ENCODE measurements at regions not wholly inside any gene's neighbourhood (a gene's known extent, or its start where the extent isn't known, plus 50 kb on each side); places are given as distances from the start of the nearest gene placed in this dataset.
"Not testable (repeated sequence)": the region's sequence is repeated elsewhere in the genome, so short reads cannot be mapped to it uniquely, and the experiment has no call there.

DNA sequence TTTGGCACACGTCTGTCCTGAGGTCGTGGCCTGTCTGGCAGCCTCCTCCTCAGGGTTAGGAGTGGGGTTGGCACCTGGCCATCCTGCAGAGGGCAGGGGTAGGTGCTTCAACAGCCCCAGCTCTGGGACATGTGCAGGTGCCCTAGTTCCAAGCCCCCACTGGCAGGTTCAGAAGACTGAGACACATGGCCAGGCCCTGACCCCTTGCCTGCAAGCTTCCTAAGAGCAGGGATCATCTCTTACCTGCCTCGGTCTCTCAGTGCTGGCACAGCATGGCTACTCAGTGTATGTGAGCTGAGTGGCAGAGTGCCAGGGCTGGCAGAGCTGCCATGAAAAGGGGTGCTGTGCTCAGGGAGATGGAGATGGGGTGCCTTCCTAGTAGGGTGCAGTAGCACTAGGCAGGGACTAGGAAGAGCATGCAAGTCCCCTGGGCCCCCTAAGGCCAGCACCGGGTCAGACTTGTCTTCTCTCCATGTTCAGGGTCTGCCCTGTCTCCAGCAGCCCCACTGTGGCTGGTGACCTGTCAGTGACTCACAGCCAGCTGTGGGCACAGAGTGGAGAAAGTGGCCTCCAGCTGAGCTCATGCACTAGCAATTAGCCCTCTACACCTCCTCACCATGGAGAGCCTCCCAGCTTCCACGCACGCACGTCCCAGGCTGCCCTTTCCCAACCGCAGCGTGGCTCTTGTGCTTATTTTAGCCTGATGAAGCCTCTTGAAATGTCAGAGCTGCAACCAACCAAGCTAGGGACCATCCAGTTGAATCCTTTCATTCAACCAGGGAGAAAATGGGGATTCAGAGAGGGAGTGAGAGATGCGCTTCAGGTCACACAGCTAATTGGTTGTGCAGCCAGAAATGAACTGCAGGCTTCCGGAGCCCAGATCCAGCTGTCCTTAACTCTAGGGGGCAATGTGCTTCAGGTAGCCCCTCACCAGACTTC, 116.6 kb downstream of the MRPL14 start:
- DNase-seq = no peak

DNA sequence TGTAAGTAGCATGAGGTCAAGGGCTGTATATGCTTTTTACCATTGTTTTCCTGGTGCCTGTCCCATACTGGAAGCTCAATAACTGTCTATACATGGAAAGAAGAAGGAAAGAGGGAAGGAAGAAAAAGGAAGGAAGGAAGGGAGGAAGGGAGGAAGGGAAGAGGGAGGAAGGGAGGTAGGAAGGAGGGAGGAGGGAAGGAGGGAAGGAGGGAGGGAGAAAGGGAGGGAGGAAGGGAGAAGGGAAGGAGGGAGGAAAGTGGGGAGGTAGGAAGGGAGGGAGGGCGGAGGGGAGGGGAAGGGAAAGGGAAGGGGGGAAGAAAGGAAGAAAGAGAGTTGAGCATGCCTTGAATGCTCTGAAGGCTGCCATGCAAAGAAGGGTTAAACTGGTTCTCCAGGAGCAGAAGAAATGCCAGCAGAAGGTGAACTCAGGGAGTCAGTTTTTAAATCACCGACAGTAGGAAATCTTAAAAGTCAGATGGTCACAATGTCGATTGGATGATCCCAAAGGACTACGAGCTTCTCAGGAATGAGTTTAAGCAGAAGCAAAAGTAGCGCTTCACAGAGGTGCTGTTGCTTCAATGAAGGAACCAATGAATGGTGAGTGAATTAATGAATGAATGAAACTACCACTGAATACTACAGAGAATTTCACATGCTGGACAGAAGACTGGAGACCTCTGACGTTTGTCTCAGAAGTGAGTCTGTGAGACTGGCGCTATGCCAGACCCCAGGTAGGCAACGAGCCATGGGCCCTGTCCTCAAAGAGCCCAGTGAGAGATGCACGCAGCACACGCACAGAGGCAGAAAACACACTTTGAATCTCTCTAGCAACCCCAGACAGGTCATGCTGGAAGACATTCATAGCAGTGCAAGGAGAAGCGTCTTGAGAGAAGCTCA, 117.6 kb downstream of the MRPL14 start:
- no peak for DNase-seq

DNA sequence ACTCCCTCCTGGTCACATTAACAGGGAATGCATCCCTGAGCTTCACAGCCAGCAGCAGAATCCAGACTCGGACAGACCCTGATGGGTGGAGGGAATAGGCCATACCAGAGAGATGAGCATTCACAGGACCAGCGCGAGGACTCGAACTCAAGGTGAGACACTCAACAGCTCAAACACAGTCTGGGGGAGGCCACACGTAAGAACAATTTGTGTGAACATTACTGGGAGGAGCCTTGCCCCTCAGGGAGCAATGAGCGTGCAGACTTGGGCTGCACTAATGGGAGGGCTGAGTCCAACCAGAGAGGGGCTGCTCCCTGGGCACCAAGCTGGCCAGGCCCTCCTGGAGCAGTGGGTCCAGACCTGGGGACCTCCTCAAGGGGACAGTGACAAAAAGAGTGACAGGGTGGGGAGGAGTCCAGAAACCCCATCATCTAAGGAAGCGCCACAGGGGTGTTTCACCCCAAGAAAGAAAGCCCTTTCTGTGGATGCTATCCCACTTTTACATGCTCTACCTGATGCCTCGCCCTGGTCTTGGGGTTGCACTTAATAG, 118.4 kb downstream of the MRPL14 start:
- DNase-seq = no peak

DNA sequence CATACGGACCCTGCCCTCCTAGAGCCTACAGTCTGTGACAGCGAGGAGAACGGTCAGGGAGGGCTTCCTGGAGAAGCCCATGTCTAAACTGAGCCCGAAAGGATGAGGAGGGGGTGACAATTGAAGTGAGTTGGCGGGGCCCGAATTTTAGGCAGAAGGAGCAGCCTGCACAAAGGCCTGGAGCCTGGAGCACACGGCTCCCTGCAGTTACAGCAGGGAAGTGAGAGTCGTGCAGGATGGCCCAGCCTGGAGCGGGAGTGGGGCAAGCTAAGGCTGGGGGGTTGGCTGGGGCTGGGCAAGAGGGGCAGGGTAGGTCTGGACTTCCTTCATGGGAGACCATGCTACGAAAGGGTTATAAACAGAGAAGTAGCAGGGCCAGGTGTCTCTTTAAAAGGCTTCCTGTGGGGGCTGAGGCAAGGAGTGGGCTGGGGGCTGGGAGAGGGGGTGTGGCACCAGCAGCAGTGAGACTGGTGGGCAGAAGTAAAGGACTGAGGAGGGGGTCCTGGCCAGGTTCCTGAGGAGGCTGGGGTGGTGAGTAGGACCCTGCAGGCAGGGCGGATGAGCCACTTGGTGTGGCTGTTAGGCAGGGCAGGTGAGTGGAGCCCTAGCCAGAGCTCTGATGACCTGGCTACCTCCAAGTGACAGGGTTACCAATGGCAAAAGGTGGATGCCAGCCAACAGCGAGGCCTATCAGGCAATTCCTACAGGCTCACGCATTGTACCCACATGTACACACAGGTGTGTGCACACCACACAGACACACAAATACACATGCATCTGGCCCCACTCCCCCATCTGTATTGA, 119.2 kb downstream of the MRPL14 start:
- DNase-seq = no peak

DNA sequence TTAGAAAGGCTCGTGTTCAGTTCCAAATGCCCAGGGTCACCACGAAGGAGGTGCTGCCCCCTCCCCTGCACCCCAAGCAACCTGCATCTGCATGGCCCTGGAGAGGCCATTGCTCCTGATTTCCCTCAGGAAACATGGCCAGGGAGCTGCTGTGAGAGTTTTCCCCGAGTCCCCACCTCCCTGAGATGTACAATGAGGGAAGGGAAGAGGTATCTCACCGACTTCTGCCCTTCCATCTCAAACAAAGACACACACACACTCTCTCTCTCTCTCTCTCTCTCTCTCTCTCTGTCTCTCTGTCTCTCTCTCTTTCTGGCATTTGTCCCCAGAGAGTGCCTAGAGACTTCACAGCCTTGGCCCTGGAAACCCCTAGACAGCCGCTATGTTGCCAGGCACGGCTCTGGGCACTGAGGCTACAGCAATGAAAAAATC, 120.4 kb downstream of the MRPL14 start:
- no peak for DNase-seq

DNA sequence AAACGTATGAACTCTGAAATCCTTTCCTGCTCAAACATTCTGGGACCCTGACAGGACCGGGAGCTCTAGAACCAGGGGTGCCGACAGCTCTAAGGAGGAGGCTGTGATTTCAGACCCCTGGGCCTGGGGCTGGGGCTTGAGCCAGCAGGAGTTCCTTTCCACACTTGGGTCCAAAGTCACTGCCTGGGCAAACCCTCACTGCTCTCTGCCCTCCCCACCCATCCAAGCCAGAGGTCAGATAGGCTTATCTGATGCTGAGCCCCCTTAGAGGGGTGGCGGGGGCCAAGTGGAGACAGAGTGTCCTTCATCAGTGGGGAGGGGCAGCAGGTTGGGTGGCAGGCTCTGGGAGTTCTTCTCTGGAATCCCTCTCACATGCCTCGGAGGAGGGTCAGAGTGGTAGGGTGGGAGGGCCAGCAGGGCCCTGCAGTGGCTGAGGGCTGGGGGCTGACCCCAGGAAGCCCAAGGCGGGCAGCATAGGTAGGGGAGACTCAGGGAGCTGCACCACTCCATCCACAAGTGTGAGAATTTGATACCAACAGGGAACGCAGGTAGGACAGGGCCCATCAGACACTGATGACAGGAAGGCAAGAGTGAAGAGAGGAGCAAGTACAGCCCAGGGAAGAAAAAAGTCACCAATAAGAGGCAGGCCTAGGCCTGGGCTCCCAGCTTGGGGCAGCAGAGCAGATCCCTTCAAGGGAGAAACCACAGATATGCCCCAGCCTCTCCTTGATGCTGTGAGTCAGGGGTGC, 121.0 kb downstream of the MRPL14 start:
- no peak for DNase-seq

DNA sequence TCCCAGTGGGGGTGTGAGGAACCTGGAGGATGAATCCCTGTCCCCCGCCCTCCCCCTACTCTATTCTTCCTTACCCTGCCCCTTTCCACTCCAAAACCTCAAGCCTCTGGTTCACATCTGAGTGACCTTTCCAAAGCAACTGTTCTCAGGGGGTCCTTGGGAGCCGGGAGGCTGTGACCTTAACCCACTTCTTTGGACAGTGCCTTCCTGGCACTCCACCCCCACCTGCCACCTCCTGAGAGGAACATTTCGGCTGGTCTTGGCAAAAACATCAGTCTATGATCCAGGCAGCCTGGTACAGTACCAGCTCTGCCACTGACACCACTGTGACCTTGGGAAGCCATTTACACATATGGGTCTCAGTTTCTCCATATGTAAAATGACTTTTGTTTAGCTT, 121.7 kb downstream of the MRPL14 start:
- no peak for DNase-seq

DNA sequence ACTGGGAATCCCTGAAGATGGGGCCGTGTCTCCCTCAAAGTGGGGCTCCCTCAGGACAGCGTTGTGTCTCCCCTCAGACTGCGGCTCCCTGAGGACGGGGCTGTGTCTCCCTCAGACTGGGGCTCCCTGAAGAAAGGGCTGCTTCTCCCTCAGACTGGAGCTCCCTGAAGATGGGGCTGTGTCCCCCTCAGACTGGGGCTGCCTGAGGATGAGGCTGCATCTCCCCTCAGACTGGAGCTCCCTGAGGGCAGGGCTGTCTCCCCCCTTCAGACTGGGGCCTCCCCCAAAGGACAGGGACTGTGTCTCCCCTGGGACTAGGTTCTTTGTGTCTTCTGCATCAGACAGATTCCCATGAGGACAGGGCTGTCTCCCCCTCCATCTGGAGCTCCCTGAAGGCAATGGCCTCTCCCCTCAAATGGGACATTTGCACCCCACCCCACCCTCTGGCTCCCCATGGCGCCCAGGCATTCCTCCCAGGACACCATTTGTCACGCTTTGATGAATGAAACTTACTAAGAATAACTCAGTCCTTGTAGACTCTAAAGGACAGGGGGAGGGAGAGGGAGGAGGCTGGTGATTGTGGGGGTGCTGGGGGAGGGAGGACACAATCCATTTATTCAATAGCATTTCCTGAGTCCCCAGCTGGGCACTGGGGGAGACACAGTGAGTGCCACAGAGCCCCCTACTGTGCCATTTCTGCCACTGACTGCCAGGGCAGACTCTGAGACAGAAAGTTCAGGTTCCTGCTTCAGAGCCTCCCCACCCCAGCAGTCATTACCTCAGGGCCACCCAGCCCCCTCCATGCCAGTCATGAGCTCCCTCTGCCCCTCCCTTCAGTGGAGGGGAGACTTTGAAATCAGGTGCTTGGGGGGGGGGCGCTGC, 122.4 kb downstream of the MRPL14 start:
- no peak for DNase-seq

DNA sequence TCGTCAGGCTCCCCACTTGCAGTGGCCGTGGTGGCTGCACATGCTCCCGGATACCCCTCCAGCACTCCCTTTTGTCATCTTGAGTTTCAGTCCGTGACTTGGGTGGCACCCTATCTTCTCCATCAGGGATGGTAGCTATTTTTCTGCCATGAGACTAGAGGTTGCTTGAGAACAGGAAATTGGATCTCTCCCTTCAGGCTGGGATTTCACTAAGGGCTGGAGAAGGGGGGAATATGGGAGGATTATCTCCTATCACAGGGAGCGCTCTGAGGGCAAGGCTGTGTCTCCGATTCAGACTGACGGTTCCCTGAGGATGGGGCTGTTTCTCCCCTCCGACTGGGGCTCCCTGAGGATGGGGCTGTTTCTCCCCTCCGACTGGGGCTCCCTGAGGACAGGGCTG, 123.1 kb downstream of the MRPL14 start:
- DNase-seq = no peak

DNA sequence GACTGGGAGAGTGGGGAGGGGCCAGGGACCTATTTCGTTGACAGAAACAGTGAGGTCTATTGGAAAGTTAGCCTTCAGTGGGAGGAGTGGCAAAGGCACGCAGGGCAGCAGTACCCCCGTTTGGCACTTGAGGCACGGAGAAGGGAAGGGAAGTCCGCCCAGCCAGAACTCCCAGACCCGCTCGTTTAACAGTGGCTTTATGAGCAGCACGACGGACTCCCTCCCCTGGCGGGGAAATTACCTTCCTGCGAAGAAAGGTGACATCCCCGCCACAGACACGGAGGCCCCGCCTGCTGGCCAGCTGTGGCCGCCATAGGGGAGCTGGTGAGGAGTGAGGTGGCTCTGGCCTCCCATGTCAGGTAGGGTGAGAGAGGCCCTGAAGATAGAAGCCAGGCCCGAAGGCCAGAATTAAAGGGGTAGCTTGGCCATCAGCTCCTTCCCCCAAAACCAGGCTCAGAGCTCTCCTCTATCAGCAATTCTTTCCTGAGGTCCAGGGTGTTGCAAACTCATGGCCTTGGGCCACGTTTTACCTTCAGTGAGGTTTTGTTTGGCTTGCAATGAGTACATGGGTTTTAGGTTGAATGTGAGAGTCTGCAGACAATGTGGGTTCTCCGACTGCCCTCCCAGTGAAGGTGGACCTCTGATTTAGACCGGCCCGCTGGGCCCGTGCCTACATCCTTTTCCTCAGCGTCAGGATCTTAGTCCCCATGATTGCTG, 123.7 kb downstream of the MRPL14 start:
- no peak for DNase-seq

DNA sequence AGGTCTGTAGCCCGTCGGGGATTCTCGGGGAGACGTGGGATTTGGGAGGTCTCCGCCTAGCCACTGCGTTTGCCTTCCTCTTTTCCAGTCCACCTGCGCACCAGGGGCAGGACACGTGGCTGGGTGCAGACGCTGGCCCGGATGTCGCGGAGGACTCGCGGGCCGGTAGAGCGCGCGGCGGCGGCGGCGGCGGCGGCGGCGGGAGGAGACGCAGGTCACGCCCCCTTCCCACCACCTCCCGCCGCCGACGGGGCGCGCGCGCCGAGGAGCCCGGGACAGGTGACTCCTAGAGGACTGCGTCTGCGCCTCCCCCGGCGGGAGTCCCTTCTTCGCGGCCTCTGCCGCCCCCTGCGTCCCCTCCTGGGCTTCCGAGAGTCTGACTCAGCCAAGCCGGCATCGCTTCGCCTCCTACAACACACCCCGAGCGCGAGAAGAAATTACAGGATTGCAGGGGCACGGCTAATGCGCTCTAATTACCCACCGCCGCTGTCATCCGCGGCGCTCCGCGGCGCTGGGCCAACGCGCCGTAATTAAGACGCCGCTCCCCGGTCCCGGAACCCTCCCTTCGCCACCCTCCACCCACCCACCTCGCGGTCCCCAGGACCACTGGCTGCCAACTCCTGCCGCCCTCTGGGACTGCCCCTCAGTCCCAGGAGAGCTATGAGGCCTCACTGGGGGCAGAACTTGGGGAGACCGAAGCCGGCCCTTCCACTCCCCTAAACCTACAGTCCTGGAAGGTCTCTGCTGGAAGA, 124.5 kb downstream of the MRPL14 start:
- no peak for DNase-seq

DNA sequence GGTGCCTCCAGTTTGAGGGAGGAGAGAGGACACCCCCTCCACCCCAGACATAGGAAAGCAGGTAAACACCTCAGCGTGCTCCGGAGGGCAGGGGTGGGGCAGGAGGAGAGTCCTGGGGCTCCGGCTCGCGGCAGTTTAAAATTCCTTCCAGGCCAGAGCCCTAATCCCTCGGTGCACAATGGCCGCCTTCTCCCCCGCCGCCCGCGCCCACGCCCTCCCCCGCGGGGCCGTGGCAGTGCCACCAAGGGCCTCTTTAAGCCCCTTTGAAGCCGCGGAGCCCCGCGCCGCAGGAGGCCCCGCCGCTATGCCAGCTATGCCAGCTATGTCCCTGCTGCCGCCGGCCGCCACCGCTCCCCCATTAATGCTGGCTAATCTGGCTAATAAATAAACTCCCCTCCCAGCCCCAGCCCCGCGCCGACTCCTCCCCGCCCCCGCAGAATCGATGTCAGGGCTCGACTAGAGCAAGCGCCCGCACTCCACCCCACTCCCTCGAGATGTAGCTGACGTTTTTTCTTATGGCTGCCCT, 125.1 kb downstream of the MRPL14 start:
- no peak for DNase-seq

DNA sequence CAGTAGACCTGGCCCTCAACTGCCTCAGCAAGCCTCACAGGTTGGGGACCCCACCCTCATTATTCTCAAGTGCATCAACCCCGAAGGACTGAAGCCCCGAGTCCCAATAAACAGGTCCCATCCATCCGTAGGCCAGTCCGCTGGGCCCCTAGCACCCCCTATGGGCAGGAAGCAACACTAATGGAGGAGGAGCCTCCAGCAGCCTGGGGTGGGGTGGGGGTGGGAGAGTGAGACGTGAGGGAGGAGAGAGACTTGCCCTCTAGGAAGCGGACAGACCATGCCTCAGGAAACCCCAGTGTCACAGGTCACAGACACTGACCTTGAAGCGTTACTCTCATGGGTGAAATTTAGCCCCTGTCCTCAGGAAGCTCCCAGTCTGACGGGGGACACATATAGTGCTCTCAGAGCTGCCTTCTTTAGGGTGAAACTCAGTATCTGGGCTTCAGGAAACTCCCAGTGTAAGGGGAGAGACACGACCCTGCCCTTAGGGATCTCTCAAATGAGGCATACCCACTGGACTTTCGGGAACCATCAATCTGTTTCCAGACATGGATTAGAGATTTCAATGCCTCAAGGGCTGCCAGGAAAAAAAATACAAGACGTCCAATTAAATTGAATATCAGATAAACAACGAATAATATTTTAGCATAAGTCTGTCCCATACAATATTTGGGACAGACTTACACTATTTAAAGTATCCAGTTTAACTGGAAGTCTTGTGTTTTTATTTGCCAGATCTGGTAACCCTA, 125.8 kb downstream of the MRPL14 start:
- no peak for DNase-seq

DNA sequence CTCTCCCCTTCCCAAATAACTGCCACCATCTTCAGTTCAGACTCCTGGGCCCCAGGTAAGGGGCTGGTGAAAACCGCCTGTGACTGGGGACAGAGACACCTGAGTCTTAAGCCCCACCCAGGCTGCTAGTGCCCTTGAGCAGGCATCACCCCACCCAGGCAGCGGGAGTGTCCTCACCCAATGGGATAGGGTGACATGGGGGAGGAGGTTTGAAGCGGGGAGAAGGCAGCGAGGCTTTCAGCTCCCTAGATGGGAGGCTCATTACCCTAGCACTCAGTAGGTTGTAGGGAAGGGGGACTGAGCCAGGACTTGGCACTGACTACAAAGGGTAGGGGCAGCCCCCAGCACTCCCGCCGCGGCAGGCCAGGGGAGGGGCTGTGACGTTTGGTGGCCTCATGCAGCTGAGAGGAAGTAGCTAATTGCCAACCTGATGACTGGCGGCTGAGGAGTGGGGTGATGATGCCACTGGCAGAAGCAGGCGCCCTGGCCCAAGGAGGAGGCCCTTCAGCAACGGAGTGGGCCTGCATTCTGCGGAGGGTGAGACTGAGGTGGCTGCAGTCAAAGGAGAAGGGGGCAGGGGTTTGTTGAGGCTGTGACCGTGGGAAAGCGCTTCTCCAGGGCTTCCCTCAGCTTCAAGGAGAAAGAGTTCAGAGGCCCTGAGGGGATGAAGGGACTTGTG, 126.9 kb downstream of the MRPL14 start:
- DNase-seq = peak; percentile 91

DNA sequence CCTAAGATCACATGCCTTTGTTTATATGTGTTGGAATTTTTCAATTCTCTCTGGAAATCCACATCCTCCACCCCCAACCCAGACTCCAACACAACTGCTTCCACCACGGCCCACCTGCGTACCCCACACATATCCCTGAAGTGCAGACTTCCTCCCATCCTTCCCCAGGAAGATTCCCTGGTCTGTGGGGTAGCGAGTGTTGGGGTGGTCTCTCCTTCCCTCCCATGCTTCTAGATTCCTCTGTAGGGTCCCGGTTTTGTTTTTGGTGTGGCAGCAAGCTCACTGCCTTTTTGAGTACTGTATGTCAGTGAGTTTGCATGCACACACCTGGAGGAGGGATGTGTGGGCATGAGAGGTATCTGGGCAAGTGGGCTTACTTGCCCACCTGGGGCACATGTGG, 127.6 kb downstream of the MRPL14 start:
- no peak for DNase-seq

DNA sequence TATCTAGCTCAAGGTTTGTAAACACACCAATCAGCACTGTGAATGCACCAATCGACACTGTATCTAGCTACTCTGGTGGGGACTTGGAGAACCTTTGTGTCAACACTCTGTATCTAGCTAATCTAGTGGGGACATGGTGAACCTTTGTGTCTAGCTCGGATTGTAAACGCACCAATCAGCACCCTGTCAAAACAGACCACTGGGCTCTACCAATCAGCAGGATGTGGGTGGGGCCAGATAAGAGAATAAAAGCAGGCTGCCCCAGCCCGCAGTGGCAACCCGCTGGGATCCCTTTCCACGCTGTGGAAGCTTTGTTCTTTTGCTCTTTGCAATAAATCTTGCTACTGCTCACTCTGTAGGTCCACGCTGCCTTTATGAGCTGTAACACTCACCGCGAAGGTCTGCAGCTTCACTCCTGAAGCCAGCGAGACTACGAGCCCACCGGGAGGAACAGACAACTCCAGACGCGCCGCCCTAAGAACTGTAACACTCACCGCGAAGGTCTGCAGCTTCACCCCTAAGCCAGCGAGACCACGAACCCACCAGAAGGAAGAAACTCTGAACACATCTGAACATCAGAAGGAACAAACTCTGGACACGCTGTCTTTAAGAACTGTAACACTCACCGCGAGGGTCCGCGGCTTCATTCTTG, 128.5 kb downstream of the MRPL14 start:
- not testable (repeated sequence) for DNase-seq

DNA sequence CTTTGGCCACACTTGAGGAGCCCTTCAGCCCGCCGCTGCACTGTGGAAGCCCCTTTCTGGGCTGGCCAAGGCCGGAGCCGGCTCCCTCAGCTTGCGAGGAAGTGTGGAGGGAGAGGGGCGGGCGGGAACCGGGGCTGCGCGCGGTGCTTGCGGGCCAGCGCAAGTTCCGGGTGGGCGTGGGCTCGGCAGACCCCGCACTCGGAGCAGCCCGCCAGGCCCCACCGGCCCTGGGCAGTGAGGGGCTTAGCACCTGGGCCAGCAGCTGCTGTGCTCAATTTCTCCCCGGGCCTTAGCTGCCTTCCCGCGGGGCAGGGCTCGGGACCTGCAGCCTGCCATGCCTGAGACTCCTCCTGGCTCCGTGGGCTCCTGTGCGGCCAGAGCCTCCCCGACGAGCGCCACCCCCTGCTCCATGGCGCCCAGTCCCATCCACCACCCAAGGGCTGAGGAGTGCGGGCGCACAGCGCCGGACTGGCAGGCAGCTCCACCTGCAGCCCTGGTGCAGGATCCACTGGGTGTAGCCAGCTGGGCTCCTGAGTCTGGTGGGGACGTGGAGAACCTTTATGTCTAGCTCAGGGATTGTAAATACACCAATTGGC, 129.2 kb downstream of the MRPL14 start:
- DNase-seq = not testable (repeated sequence)

All from NCI-H1105 (cell line).